ENCODE measurements at regions not wholly inside any gene's neighbourhood (a gene's known extent, or its start where the extent isn't known, plus 50 kb on each side); places are given as distances from the start of the nearest gene placed in this dataset.
A peak's percentile ranks its signal among the peaks of the same experiment; 100 is the strongest.

GRCh38 chr10:123506455-123506854 is 159.7 kb upstream of the GPR26 start:
- DNase-seq = no peak

GRCh38 chr10:123507298-123507697 is 158.9 kb upstream of the GPR26 start:
- no peak for DNase-seq

- DNase-seq = no peak
These were observed 156.8 kb upstream of the GPR26 start for GRCh38 chr10:123509338-123509737.

GRCh38 chr10:123512901-123513775 is 153.0 kb upstream of the GPR26 start:
- DNase-seq = no peak

- DNase-seq = no peak
These were observed 152.3 kb upstream of the GPR26 start for GRCh38 chr10:123513870-123514269.

GRCh38 chr10:123514996-123515395 is 151.2 kb upstream of the GPR26 start:
- no peak for DNase-seq

- DNase-seq = no peak
These were observed 150.5 kb upstream of the GPR26 start for GRCh38 chr10:123515661-123516060.

GRCh38 chr10:123516291-123516690 is 149.9 kb upstream of the GPR26 start:
- DNase-seq = no peak

GRCh38 chr10:123517426-123517825 is 148.7 kb upstream of the GPR26 start:
- no peak for DNase-seq

- DNase-seq = no peak
These were observed 148.3 kb upstream of the GPR26 start for GRCh38 chr10:123517901-123518300.

- DNase-seq = no peak
These were observed 147.4 kb upstream of the GPR26 start for GRCh38 chr10:123518765-123519164.

GRCh38 chr10:123519861-123520260 is 146.3 kb upstream of the GPR26 start:
- DNase-seq = no peak

- DNase-seq = no peak
These were observed 145.1 kb upstream of the GPR26 start for GRCh38 chr10:123521076-123521475.

GRCh38 chr10:123521556-123521955 is 144.6 kb upstream of the GPR26 start:
- no peak for DNase-seq

GRCh38 chr10:123522702-123523312 is 143.3 kb upstream of the GPR26 start:
- no peak for DNase-seq

- no peak for DNase-seq
These were observed 142.3 kb upstream of the GPR26 start for GRCh38 chr10:123523833-123524232.

GRCh38 chr10:123526356-123527064 is 139.6 kb upstream of the GPR26 start:
- DNase-seq = peak in 2 of 3 donors; percentile 19 to 30

GRCh38 chr10:123527151-123527550 is 139.0 kb upstream of the GPR26 start:
- DNase-seq = peak; percentile 70 to 75 (median 72)

GRCh38 chr10:123529146-123529760 is 136.9 kb upstream of the GPR26 start:
- no peak for DNase-seq

GRCh38 chr10:123530166-123530870 is 135.8 kb upstream of the GPR26 start:
- no peak for DNase-seq

GRCh38 chr10:123535386-123535785 is 130.8 kb upstream of the GPR26 start:
- DNase-seq = no peak

GRCh38 chr10:123536176-123536845 is 129.8 kb upstream of the GPR26 start:
- DNase-seq = no peak
